Activated B cell treated with CpG ODN at 0.5 μM for 24 hours (primary cell): ENCODE measurements at regions not wholly inside any gene's neighbourhood (a gene's known extent, or its start where the extent isn't known, plus 50 kb on each side); places are given as distances from the start of the nearest gene placed in this dataset.

Experiments used
- ATAC-seq: fragments of 200-7000 bp; cut with Tn5 transposase; one replicate; pipeline ENCODE4 v1.10.0; 2021; ENCODE audit warnings: low read depth, mild to moderate bottlenecking, moderate library complexity
- CTCF ChIA-PET: fragments of 350-600 bp; sonication (Branson Sonifier 250); formaldehyde crosslinking; loops from one replicate; lab custom pipeline; 2021; ENCODE audit warnings: antibody characterized with exemption; lab: Charles Lee
- POLR2A ChIA-PET: fragments of 350-600 bp; sonication (Branson Sonifier 250); formaldehyde crosslinking; loops from one replicate; lab custom pipeline; 2021; ENCODE audit warnings: antibody characterized with exemption; lab: Charles Lee
- DNase-seq: peaks from one replicate; pipeline ENCODE4 v3.0.0; 2022
- H3K27ac Mint-ChIP-seq: one replicate; pipeline ENCODE4 v1.8.0; 2020; ENCODE audit warnings: mixed read lengths
- H3K27me3 Mint-ChIP-seq: one replicate; pipeline ENCODE4 v1.8.0; 2021; ENCODE audit warnings: mixed read lengths
- H3K36me3 Mint-ChIP-seq: one replicate; pipeline ENCODE4 v1.8.0; 2021; ENCODE audit warnings: low read depth, mixed read lengths
- H3K4me1 Mint-ChIP-seq: one replicate; pipeline ENCODE4 v1.8.0; 2021; ENCODE audit warnings: mixed read lengths
- H3K4me3 Mint-ChIP-seq: one replicate; pipeline ENCODE4 v1.8.0; 2020; ENCODE audit warnings: mild to moderate bottlenecking, mixed read lengths
- H3K9me3 Mint-ChIP-seq: one replicate; pipeline ENCODE4 v1.8.0; 2020; ENCODE audit warnings: mixed read lengths
- intact Hi-C: fragments of 100-400 bp; cut with micrococcal nuclease; formaldehyde crosslinking; loops from one replicate; pipeline ENCODE4 v1.15.1; 2024
- TF ChIP-seq, protein P1 (sequence below): fragments of 200-600 bp; IDR thresholded peaks from one replicate; pipeline ENCODE4 v1.8.0; 2022; ENCODE audit warnings: antibody characterized with exemption, mild to moderate bottlenecking

DNA sequence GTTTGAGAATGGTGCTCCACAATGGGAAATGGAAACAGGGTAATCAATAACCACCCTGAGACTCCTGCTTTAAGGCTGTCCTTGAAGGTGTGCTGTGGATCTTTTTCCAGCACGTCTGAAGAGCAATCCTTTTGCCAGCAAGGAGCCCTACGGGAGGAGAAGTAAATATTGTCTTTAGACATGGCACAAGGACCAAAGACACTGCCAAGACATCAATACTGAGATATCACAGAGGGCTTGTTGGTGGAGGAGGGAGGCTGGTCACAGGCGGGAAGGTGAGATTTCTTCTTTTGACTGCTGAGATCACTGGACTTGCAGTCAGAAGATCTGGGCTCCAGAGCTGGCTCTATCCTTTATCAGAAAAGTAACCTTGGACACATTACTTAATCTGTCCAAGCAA is 135.0 kb upstream of the ZNF462 start:
- H3K9me3 Mint-ChIP-seq = no peaks in the 10 kb centered on the region

DNA sequence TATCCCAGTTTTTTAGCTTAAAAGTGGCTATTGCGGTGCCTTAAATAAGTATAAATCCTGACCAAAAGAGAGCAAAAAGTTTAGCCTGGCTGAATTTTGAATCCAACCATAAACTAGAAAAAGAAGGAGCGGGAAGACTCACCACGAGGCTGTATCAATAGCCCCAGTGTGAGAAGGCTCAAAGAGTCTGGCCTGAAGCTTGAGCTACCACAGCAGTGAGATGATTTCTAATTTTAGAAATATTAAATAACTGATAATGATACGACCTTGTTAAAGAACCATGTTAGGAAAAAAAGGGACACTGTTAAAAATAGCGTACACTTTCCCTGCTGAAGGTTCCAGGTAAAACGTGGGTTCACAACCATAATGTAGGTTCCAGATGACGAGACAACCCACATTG is 134.1 kb upstream of the ZNF462 start:
- H3K9me3 Mint-ChIP-seq = no peaks in the 10 kb centered on the region
- H3K27me3 Mint-ChIP-seq = no peaks in the 10 kb centered on the region
- DNase-seq = no peak
- intact Hi-C loops = no loop called here
- TF ChIP-seq, protein P1, sequence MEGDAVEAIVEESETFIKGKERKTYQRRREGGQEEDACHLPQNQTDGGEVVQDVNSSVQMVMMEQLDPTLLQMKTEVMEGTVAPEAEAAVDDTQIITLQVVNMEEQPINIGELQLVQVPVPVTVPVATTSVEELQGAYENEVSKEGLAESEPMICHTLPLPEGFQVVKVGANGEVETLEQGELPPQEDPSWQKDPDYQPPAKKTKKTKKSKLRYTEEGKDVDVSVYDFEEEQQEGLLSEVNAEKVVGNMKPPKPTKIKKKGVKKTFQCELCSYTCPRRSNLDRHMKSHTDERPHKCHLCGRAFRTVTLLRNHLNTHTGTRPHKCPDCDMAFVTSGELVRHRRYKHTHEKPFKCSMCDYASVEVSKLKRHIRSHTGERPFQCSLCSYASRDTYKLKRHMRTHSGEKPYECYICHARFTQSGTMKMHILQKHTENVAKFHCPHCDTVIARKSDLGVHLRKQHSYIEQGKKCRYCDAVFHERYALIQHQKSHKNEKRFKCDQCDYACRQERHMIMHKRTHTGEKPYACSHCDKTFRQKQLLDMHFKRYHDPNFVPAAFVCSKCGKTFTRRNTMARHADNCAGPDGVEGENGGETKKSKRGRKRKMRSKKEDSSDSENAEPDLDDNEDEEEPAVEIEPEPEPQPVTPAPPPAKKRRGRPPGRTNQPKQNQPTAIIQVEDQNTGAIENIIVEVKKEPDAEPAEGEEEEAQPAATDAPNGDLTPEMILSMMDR = no peak
- no peak overlapping the region for H3K4me3 Mint-ChIP-seq
- no peaks in the 10 kb centered on the region for H3K36me3 Mint-ChIP-seq
- H3K27ac Mint-ChIP-seq = no peak overlapping the region
- ChIA-PET CTCF (no interaction called here), POLR2A (no interaction called here)
- ATAC-seq = no peak
- no peaks in the 10 kb centered on the region for H3K4me1 Mint-ChIP-seq

More for the DNA sequence above, 135.0 kb upstream of the ZNF462 start:
- no peak overlapping the region for H3K4me3 Mint-ChIP-seq
- TF ChIP-seq, protein P1 = no peak
- DNase-seq (no peak), ATAC-seq (no peak)
- intact Hi-C loops = no loop called here
- CTCF ChIA-PET = no interaction called here
- H3K27me3 Mint-ChIP-seq = no peaks in the 10 kb centered on the region
- H3K36me3 Mint-ChIP-seq = no peaks in the 10 kb centered on the region
- no peaks in the 10 kb centered on the region for H3K4me1 Mint-ChIP-seq
- POLR2A ChIA-PET = no interaction called here
- H3K27ac Mint-ChIP-seq = no peak overlapping the region

DNA sequence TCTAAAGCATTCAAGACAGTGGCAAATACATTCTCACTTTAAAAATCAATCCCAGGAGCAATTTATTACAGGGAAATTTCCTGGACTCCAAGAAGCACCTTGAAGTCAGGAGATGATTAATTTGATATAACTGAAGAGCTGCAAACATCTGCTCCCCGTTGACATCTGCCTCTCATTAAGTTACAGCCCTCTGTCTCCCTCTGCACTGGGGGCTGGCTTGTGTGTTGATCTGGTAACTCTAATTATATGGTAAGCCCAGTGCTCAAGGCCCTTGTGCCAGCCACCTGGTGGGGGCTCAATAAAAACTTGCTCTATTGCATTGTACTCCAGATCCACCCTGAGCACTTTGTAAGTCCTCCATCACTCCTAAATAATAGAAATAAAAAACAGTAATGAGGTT is 131.1 kb upstream of the ZNF462 start:
- no peak for ATAC-seq
- CTCF ChIA-PET = no interaction called here
- no peaks in the 10 kb centered on the region for H3K27me3 Mint-ChIP-seq
- intact Hi-C loops = no loop called here
- H3K27ac Mint-ChIP-seq = no peak overlapping the region
- TF ChIP-seq, protein P1 = no peak
- H3K36me3 Mint-ChIP-seq = no peaks in the 10 kb centered on the region
- DNase-seq = no peak
- no peak overlapping the region for H3K4me3 Mint-ChIP-seq
- H3K4me1 Mint-ChIP-seq = no peaks in the 10 kb centered on the region
- no peaks in the 10 kb centered on the region for H3K9me3 Mint-ChIP-seq
- POLR2A ChIA-PET = no interaction called here

DNA sequence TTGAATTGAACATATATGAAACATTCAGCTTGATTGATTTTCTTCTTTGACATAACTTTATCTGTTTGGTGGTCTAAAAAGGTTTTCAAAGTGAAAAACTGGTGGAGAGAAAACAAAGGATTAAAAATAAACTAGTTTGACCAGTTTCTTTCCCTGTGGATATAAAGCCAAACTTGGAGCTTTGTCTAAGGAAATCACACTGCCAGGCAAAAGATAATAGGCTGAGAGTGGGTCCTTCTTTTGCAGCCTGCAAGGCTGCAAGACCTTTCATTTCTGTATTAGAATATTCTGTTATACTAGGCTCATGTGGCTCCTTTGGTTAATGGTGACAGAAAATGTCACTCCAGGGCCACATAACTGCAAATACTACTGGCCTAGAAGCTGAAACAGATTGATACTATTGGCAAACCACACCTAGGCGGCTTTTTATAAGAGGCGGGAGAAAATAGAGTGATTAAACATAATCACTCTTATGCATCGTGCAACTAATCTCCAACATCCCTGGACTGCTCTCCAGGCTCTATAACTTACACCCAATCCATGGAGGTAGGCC is 129.1 kb upstream of the ZNF462 start:
- H3K27me3 Mint-ChIP-seq = no peaks in the 10 kb centered on the region
- H3K27ac Mint-ChIP-seq = no peak overlapping the region
- no peak for DNase-seq
- H3K4me3 Mint-ChIP-seq = no peak overlapping the region
- no peaks in the 10 kb centered on the region for H3K9me3 Mint-ChIP-seq
- ChIA-PET CTCF (interaction anchor here (0.6 kb wide), 1 partner anchor 25 kb away, joined by 3 read pairs; no protein-coding TSS in a partner anchor), POLR2A (no interaction called here)
- H3K36me3 Mint-ChIP-seq = no peaks in the 10 kb centered on the region
- no peak for ATAC-seq
- TF ChIP-seq, protein P1 = no peak
- intact Hi-C loops = no loop called here
- no peaks in the 10 kb centered on the region for H3K4me1 Mint-ChIP-seq

DNA sequence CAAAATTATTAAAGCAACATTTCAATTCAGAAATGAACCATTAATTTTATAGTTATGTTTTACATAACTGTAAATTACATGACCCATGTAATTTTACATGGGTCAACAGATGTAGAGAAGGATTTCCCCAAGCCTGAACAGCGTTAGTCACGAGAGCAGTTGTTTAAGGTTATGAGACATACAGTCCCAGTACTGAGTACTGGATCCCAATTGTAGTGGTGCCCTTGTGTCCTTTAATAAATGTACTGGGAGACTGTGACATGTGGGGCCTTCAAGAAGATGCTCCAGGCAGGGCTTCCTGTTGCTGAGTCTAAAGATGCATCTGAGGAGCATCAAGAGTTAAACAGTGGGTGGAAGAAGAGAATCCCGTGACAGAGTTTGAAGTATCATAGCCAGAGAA is 125.5 kb upstream of the ZNF462 start:
- intact Hi-C loops = no loop called here
- Mint-ChIP-seq H3K4me1 (no peaks in the 10 kb centered on the region), H3K27me3 (no peaks in the 10 kb centered on the region), H3K36me3 (no peaks in the 10 kb centered on the region), H3K9me3 (no peaks in the 10 kb centered on the region), H3K27ac (no peak overlapping the region), H3K4me3 (no peak overlapping the region)
- TF ChIP-seq, protein P1 = no peak
- ChIA-PET POLR2A (no interaction called here), CTCF (no interaction called here)
- ATAC-seq (no peak), DNase-seq (no peak)
